Mucosa of descending colon (tissue), 3 donors: ENCODE measurements at regions not wholly inside any gene's neighbourhood (a gene's known extent, or its start where the extent isn't known, plus 50 kb on each side); places are given as distances from the start of the nearest gene placed in this dataset.

ENCODE experiments used
- ATAC-seq: fragments of 200-7000 bp; cut with Tn5 transposase; one replicate; pipeline ENCODE4 v1.9.1; 2020; ENCODE audit warnings: mild to moderate bottlenecking, moderate library complexity
- DNase-seq, 3 donors: peaks; one replicate each; pipeline ENCODE4 v3.0.0-alpha.2; 2020
- H3K36me3 ChIP-seq: fragments of 200-600 bp; one replicate; pipeline ENCODE4 v1.8.0; 2021; ENCODE audit warnings: low read depth, mild to moderate bottlenecking
- H3K4me1 ChIP-seq: fragments of 200-600 bp; one replicate; pipeline ENCODE4 v1.8.0; 2021; ENCODE audit warnings: low read depth, mild to moderate bottlenecking
- H3K4me3 ChIP-seq: fragments of 200-600 bp; one replicate; pipeline ENCODE4 v1.8.0; 2021; ENCODE audit warnings: mild to moderate bottlenecking
- H3K9me3 ChIP-seq: fragments of 200-600 bp; one replicate; pipeline ENCODE4 v1.8.0; 2021; ENCODE audit warnings: mild to moderate bottlenecking
- CTCF ChIP-seq: fragments of 200-600 bp; IDR thresholded peaks from one replicate; pipeline ENCODE4 v1.8.0; 2022; ENCODE audit warnings: antibody characterized with exemption, mild to moderate bottlenecking
- intact Hi-C, 2 donors: fragments of 100-400 bp; cut with DNase I in 1 of 2; cut with micrococcal nuclease in 1 of 2; formaldehyde crosslinking; loops; one replicate each; pipeline versions ENCODE4 v1.11.0 to v1.11.1; 2022; cut with DNase I, micrococcal nuclease
- donor health status: DM: no; HTN: no; CAD: no; lungs with moderate emphysema.
- donor health status: DM: no; HTN: no; CAD: no.
- donor health status: DM: no; HTN: yes; CAD: no.

GRCh38 chr6:135743476-135743875, 108.0 kb upstream of the PDE7B start:
- Histone ChIP-seq H3K9me3 (no peaks in the 10 kb centered on the region), H3K4me1 (no peaks in the 10 kb centered on the region), H3K4me3 (no peak overlapping the region), H3K36me3 (no peaks in the 10 kb centered on the region)
- ATAC-seq (no peak), DNase-seq (no peak)
- no peak for TF ChIP-seq CTCF
- intact Hi-C loops = no loop called here

- Histone ChIP-seq H3K4me1 (no peaks in the 10 kb centered on the region), H3K4me3 (no peak overlapping the region), H3K36me3 (no peaks in the 10 kb centered on the region), H3K9me3 (no peaks in the 10 kb centered on the region)
- no peak for ATAC-seq
- intact Hi-C loops = no loop called here
- TF ChIP-seq CTCF = no peak
- no peak for DNase-seq
These were observed 103.3 kb upstream of the PDE7B start for GRCh38 chr6:135748189-135748588.

DNA sequence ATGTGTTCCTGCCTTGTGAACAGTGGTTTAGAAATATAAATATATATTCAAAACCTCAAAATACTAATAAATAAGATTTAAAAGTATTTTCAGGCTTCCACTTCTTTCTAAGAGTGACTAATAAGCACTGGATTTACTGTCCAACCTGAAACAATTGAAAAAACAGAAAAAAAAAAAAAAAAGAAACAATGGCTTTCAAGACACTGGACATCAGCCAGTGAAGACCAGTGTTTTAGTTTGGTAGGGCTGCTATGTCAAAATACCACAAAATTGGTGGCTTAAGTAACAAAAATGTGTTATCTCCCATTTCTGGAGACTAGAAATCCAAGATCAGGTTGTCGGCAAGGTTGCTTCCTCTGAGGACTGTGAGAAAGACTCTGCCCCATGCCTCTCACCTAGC, 101.4 kb upstream of the PDE7B start:
- Histone ChIP-seq H3K9me3 (no peaks in the 10 kb centered on the region), H3K4me3 (no peak overlapping the region), H3K36me3 (no peaks in the 10 kb centered on the region), H3K4me1 (no peaks in the 10 kb centered on the region)
- no peak for TF ChIP-seq CTCF
- intact Hi-C loops = no loop called here
- DNase-seq (no peak), ATAC-seq (no peak)

DNA sequence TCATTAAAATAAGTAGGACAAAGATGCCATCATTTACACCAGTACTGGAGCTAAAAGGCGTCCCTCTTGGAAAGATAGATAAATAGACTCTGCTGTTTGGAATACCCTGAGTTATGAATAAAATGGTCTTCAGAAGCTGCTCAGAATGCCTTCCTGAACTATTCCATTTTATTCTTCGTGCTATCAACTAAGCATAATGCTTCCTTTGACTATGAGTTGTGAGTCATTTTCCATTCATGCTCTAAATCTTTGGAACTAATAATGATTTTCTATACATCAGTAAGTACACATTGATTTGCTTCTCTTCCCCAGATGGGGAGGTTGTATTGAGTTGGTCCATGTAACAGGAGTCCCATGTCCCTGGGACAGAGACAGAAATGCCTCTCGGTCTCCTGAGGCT, 98.3 kb upstream of the PDE7B start:
- intact Hi-C loops = no loop called here
- H3K4me3 ChIP-seq = no peak overlapping the region
- no peaks in the 10 kb centered on the region for H3K9me3 ChIP-seq
- TF ChIP-seq CTCF = no peak
- ATAC-seq = no peak
- no peaks in the 10 kb centered on the region for H3K36me3 ChIP-seq
- DNase-seq = no peak
- no peaks in the 10 kb centered on the region for H3K4me1 ChIP-seq

DNA sequence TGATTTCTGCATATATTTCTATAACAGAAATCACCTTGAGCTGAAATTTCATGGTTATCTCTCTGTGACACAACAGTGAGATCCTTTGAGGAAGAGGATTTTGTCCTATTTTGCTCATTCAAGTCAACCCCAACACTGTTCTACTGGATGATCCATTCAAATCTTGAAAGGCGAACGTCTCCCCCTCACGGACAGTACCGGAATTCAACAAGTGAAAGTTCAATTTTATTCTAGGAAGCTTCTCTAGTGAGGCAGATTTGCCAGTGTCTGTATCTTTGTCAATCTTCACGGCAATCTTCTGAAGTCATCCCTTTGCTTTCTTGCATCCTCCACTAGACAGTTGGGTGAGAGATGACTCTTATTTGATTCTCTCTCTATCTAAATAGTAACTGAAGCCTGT, 91.7 kb upstream of the PDE7B start:
- no peaks in the 10 kb centered on the region for H3K4me1 ChIP-seq
- DNase-seq (no peak), ATAC-seq (no peak)
- intact Hi-C loops = no loop called here
- H3K36me3 ChIP-seq = no peaks in the 10 kb centered on the region
- no peak overlapping the region for H3K4me3 ChIP-seq
- TF ChIP-seq CTCF = no peak
- H3K9me3 ChIP-seq = no peaks in the 10 kb centered on the region

GRCh38 chr6:135774006-135774405, 77.5 kb upstream of the PDE7B start:
- Histone ChIP-seq H3K36me3 (no peaks in the 10 kb centered on the region), H3K4me3 (no peak overlapping the region), H3K9me3 (no peaks in the 10 kb centered on the region), H3K4me1 (no peaks in the 10 kb centered on the region)
- no peak for ATAC-seq
- intact Hi-C loops = no loop called here
- DNase-seq = no peak
- TF ChIP-seq CTCF = no peak
